HEK293T (cell line): ENCODE measurements at regions not wholly inside any gene's neighbourhood (a gene's known extent, or its start where the extent isn't known, plus 50 kb on each side); places are given as distances from the start of the nearest gene placed in this dataset.

Experiments
- FOXK2 ChIP-seq: fragments of 450-650 bp; IDR thresholded peaks from 2 replicates; pipeline ENCODE4 v1.6.1; 2016; ENCODE audit warnings: mild to moderate bottlenecking
- FOXM1 ChIP-seq: fragments of 450-650 bp; IDR thresholded peaks from 2 replicates; pipeline ENCODE4 v1.6.1; 2017; ENCODE audit warnings: mild to moderate bottlenecking, borderline replicate concordance
- NFRKB ChIP-seq: fragments of 450-650 bp; IDR thresholded peaks from 2 replicates; pipeline ENCODE4 v1.6.1; 2016; ENCODE audit warnings: mild to moderate bottlenecking, moderate library complexity
- SP1 ChIP-seq: fragments of 450-650 bp; IDR thresholded peaks from 2 replicates; pipeline ENCODE4 v1.6.1; 2017
- TARDBP ChIP-seq: fragments of 450-650 bp; IDR thresholded peaks from 2 replicates; pipeline ENCODE4 v1.6.1; 2016

GRCh38 chr10:43803791-43804190 lies 155.1 kb upstream of the ZNF32 start:
- TF ChIP-seq FOXM1 (no peak), SP1 (no peak), FOXK2 (no peak), TARDBP (no peak), NFRKB (no peak)
